Thoracic aorta (tissue), 2 donors: ENCODE measurements at regions not wholly inside any gene's neighbourhood (a gene's known extent, or its start where the extent isn't known, plus 50 kb on each side); places are given as distances from the start of the nearest gene placed in this dataset.

Experiments
- ATAC-seq: fragments of 150-250 bp; one replicate; pipeline ENCODE4 v1.8.0; 2017; ENCODE audit warnings: low read depth; ENCODE audit not compliant: insufficient number of reproducible peaks, low FRiP score
- DNase-seq: peaks from one replicate; pipeline ENCODE4 v3.0.0-alpha.2; 2020; ENCODE audit warnings: low spot score
- H3K27ac ChIP-seq, 2 donors: fragments of 200-600 bp; sonication (generic); 1 replicate in 1 of 2; 2 replicates in 1 of 2; pipeline ENCODE4 v1.5.1; 2016; ENCODE audit warnings: mild to moderate bottlenecking in 2 of 2, moderate library complexity in 2 of 2
- H3K27me3 ChIP-seq: fragments of 200-600 bp; sonication (generic); replicated peaks from 2 replicates; pipeline ENCODE4 v1.6.0; 2016; ENCODE audit warnings: mild to moderate bottlenecking; ENCODE audit not compliant: insufficient read depth
- H3K36me3 ChIP-seq: fragments of 200-600 bp; sonication (generic); one replicate; pipeline ENCODE4 v1.5.1; 2016
- H3K4me1 ChIP-seq, 2 donors: fragments of 200-600 bp; sonication (generic); 1 replicate in 1 of 2; 2 replicates in 1 of 2; pipeline versions ENCODE4 v1.5.1 to v1.6.0; 2016; ENCODE audit warnings: low read depth in 2 of 2, mild to moderate bottlenecking in 1 of 2; ENCODE audit not compliant: control insufficient read depth in 1 of 2
- H3K4me3 ChIP-seq: fragments of 200-600 bp; sonication (generic); 2 replicates; pipeline ENCODE4 v1.5.1; 2016; ENCODE audit warnings: mild to moderate bottlenecking
- H3K9me3 ChIP-seq: fragments of 200-600 bp; sonication (generic); 2 replicates; pipeline ENCODE4 v1.5.1; 2016
- CTCF ChIP-seq: fragments of 200-600 bp; sonication (generic); IDR thresholded peaks from one replicate; pipeline ENCODE4 v1.5.1; 2019; ENCODE audit warnings: antibody characterized with exemption

DNA sequence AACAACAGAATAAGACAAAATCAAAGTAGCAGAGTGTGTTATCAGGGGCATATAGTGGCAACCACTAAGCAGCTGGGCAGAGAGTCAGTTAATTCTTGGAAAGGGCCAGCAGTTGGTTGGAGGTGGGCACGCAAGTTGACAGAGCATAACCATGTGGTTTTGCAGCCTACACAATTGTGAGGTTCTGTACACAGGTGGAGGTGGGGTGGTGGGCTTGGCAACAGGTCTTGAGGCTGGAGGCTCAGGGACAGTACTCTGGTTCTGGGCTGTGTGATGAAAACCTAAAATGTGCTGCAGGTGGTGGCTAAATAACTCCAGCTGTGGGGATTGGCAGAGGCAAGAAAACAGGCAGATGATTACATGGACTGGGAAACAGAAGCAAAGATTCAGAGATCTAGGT, 1112.7 kb downstream of the PDHA2 start:
- Histone ChIP-seq H3K27me3 (no peaks in the 10 kb centered on the region), H3K36me3 (no peaks in the 10 kb centered on the region), H3K9me3 (no peaks in the 10 kb centered on the region), H3K4me1 (no peaks in the 10 kb centered on the region), H3K4me3 (no peak overlapping the region), H3K27ac (no peak overlapping the region)
- DNase-seq (no peak), ATAC-seq (no peak)
- TF ChIP-seq CTCF = no peak

DNA sequence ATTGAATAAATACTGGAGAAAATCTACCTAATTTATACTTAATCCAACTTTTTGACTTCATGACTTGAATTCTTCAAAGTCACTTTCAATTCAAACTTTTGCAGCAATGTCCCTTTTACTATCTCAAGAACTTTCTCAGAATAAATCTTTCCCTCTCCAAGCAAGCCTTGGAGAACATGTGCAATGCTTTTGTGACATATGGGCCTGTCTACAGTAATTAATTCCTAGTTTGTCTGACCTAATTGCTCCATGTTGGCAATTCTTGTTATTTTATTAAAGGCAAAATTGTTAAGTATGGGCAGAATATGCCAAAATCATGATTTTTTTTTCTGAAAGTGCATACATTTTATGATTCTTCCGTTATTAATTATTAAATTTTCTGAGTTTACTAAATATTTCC, 1115.3 kb downstream of the PDHA2 start:
- H3K27me3 ChIP-seq = no peaks in the 10 kb centered on the region
- H3K4me3 ChIP-seq = no peak overlapping the region
- TF ChIP-seq CTCF = no peak
- H3K9me3 ChIP-seq = no peaks in the 10 kb centered on the region
- ATAC-seq = no peak
- H3K27ac ChIP-seq = no peak overlapping the region
- no peaks in the 10 kb centered on the region for H3K4me1 ChIP-seq
- H3K36me3 ChIP-seq = no peaks in the 10 kb centered on the region
- DNase-seq = no peak

DNA sequence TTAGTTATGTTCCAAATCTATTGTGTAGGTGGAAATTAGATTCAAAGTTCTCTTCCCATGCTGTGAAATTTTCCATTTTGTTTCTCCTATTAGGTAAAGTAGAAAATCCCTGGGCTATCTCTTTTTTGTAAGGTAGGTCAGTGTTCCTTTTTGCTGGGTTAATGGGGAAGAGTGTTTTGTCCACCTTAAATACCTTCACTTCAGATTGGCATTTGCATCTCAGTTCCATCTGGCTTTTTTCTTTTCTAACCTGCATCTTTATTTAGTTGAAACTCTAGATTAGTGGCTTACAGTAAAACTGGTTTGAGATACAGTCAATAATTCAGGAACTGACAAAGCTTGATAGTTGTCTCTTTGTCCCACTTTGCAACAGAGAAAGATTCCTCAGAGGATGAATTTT, 1115.8 kb downstream of the PDHA2 start:
- Histone ChIP-seq H3K9me3 (no peaks in the 10 kb centered on the region), H3K4me1 (no peaks in the 10 kb centered on the region), H3K4me3 (no peak overlapping the region), H3K27ac (no peak overlapping the region), H3K27me3 (no peaks in the 10 kb centered on the region), H3K36me3 (no peaks in the 10 kb centered on the region)
- ATAC-seq (no peak), DNase-seq (no peak)
- TF ChIP-seq CTCF = no peak

GRCh38 chr4:96969455-96969854, 1129.6 kb downstream of the PDHA2 start:
- no peaks in the 10 kb centered on the region for H3K27me3 ChIP-seq
- no peak for TF ChIP-seq CTCF
- no peak overlapping the region for H3K27ac ChIP-seq
- DNase-seq (no peak), ATAC-seq (no peak)
- no peak overlapping the region for H3K4me3 ChIP-seq
- H3K9me3 ChIP-seq = no peaks in the 10 kb centered on the region
- H3K36me3 ChIP-seq = no peaks in the 10 kb centered on the region
- H3K4me1 ChIP-seq = no peaks in the 10 kb centered on the region

- H3K4me1 ChIP-seq = no peaks in the 10 kb centered on the region
- DNase-seq = no peak
- H3K27me3 ChIP-seq = no peaks in the 10 kb centered on the region
- no peaks in the 10 kb centered on the region for H3K36me3 ChIP-seq
- no peak overlapping the region for H3K4me3 ChIP-seq
- H3K27ac ChIP-seq = no peak overlapping the region
- no peak for TF ChIP-seq CTCF
- ATAC-seq = no peak
- H3K9me3 ChIP-seq = no peaks in the 10 kb centered on the region
Measured at GRCh38 chr4:96972920-96973319, 1133.0 kb downstream of the PDHA2 start.
